SIG-M5 treated with dmso at 0.1 percent for 504 hours (cell line): ENCODE measurements at regions not wholly inside any gene's neighbourhood (a gene's known extent, or its start where the extent isn't known, plus 50 kb on each side); places are given as distances from the start of the nearest gene placed in this dataset.

ENCODE experiments used
- DNase-seq: peaks from one replicate; lab custom pipeline; 2025; ENCODE audit not compliant: unreplicated experiment; lab: John Stamatoyannopoulos, UW

DNA sequence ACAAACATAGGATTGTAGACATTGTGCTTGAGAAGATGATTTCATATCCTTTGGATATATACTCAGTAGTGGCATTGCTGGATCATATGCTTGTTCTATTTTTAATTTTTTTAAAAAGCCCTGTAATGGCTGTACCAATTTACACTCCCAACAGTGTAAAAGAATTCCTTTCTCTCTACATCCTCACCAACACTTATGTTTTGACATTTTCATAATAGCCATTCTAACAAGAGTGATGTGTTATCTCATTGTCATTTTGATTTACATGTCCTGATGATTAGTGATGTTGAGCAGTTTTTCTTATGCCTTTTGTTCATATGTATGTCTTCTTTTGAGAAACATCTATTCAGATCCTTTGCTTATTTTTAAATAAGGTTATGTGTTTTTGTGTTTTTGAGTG lies 1039.2 kb upstream of the GOT2 start:
- DNase-seq, result no peak

DNA sequence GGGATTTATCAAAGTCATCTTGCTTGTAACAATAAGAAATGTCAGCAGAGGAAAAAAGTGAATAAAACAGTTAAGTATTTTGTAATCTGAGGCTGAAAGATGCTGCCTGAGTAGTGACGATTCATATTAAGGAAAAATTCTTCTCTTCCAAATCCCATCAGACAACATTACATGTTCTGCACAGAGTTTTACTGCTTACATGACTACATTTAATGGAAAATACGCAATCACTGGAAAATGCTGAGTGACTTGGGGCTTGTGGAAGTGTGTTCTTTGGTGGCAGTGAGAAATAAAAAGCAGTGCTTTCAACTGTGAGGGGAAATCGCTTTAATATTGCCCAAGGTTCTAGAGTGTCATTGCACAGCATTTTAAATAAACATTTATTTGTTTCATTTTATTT lies 1025.2 kb upstream of the GOT2 start:
- no peak for DNase-seq

DNA sequence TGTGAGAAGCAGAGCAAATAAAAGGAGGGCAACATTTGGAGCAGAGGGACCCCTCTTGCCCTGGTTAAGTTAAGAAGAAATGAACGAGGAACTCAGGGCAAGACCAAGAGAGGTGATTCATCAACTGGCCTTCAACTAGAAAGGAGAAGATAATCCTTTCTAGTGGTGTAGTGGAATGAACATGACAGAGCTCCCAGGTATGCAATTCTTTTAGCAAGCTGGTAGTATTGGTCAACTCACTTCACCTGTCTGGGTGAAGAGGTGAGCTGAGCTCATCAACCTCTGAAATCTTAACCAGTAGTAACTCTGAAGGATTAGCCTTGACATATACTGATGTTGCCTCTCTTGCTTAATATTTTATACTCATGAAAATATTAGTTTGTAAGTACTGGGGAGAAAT lies 1024.7 kb upstream of the GOT2 start:
- DNase-seq, result no peak

DNA sequence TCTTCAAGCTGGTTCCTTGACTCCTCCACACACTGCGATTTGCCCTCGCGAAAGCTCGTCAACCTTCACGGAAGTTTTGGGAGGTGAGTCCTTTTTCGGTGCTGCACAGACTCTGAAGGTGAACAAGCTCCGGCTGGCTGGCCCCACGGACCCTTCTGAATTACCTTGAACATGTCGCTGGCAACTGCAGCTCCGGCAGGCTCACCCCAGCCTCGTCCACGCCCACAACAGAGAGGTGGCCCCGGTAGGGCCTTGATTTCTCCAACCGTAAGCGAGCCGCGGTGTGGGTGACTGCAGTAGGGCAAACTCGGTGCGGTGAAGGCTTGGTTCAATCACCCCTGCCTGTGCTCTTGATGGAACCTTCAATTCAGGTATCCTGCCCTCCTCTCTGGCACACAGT lies 1020.7 kb upstream of the GOT2 start:
- no peak for DNase-seq

DNA sequence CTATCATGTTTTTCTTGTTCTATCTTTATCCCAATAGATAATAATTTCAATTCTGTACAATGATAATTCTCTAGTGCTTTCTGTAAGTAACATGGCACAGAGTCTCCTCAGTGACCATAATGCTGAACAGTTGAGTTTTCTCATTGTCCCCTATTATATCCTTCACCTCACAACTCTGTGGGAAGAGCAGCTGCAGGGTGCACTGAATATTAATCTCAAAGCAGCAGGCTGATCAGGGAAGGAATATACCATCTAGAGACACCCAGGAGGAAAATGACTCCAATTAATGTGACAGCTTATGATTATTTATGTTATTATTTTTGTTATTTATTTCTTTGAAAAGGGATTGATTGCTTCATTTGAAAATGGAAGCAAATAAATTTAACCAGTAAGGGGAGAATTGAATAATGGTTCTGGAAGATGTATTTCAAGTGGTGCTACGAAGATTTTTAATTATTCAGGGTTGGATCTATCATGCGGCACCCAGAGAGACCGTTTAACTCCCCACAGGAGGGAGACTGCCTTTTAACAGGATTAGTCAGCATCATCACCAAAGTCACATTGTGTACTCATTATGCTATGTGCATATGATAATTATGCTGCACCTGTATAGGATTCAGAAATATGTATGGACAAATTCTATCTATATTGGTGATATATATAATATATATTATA lies 1015.7 kb upstream of the GOT2 start:
- no peak for DNase-seq

DNA sequence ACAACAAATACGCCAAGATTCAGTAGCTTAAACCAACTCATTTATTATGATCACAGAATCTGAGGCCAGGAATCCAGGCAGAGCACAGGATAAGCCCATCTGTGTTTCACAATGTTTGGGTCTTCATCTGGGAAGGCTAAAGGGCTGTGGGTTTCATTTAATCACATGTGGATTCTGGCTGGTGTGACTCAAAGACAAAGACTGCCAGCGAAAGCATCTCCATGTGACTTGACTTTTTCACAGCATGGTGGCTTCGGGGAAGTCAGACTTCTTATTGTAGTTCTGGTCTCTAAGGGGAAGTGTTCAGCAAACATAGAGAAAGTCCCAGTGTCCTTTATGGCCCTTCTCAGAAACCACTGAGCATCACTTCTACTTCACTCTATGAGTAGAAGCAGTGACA lies 1014.4 kb upstream of the GOT2 start:
- DNase-seq, result no peak

DNA sequence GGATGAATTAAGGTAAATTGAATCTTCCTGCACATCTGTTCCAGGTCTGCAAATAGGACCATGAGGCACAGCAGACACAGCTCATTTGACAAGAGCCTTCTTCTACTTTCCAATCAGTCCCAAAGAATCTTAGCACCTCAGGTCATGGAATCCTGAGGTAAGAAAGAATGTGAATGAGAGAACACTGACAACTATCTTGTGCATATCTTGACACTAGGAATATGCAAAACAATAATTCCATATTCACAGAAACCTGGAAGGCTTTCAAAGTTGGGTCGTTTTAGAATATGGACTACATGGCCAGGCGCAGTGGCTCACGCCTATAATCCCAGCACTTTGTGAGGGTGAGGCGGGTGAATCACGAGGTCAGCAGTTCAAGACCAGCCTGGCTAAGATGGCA lies 1009.4 kb upstream of the GOT2 start:
- no peak for DNase-seq

DNA sequence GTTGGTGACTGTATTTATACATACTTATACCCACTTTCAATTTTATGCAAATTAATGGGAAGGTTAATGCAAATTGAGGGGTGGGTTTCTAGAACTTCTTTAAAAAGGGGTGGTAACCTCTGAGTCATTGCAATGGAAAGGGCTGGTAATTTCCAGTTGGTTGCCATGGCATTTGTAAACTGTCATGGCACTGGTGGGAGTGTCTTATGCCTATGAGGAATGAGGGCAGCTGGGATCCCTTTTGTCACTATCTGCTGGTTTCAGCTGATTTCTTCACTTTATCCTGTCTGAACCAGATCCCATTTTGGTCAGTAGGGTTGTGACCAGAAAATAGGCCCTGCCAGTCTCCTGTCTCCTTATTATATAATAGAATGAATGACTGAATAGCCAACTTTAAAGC lies 1006.7 kb upstream of the GOT2 start:
- no peak for DNase-seq

DNA sequence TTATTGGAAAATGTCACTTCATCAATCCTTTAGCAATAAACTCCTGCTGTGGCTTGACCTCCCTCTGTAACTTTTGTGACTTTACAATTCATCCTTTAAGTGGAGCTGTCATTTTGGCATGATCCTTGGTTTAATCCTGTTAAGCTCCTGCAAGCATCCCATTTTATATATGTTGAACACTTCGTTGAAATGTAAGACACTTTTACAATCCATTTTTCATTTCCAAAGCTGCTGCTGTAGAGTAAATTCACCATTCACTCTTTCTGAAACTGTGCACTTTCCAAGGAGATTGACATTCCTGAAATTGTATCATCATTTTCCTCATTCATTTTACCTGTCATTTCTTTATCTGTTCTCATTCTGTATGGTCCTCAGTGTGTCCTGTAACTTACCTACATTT lies 1003.2 kb upstream of the GOT2 start:
- no peak for DNase-seq

DNA sequence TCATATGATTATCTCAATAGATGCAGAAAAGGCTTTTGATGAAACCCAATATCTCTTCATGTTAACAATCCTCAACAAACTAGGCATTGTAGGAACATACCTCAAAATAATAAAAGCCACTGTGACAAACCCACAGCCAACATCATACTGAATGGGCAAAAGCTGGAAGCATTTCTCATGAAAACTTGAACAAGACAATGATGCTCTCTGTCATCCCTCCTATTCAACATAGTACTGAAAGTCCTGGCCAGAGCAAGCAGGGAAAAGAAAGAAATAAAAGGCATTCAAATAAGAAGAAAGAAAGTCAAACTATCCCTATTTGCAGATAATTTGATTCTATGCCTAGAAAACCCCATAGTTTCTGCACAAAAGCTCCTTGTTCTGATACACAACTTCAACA lies 999.2 kb upstream of the GOT2 start:
- no peak for DNase-seq

DNA sequence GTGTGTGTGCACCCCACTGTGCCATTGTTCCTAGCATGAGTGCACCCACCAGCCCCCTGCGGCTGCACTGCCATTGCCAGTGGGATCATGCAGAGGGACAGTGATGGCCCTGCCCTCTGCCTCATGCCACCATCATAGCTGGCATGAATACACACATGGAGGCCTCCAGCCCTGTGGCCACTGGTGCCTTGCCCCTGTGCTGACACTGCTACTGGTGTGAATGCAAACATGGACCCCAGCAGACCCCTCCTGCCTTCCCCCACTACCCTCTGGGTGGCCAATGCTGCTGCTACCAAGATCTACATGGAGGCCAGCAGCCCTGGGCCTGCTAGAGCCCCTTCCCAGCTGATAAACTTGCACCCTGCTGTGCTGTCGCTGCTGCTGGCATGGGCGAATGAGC lies 995.5 kb upstream of the GOT2 start:
- DNase-seq, result no peak

DNA sequence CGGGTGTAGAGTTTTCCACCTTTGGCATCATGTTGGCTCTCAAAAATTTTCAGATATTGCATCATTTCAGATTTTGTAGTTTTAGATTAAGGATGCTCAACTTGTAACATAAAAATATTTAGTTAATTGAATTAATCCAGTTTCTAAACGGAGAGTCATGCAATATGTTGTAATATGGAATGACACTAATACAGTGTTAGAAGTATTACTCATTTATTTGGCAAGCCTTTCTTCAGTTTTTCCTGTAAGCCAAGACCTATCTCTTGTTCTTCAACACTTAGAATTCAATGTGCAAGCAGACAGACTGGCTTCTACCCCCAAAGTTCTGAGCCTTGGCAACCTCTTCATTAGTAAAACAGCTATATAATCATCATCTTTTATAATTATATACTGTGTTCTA lies 985.0 kb upstream of the GOT2 start:
- no peak for DNase-seq

DNA sequence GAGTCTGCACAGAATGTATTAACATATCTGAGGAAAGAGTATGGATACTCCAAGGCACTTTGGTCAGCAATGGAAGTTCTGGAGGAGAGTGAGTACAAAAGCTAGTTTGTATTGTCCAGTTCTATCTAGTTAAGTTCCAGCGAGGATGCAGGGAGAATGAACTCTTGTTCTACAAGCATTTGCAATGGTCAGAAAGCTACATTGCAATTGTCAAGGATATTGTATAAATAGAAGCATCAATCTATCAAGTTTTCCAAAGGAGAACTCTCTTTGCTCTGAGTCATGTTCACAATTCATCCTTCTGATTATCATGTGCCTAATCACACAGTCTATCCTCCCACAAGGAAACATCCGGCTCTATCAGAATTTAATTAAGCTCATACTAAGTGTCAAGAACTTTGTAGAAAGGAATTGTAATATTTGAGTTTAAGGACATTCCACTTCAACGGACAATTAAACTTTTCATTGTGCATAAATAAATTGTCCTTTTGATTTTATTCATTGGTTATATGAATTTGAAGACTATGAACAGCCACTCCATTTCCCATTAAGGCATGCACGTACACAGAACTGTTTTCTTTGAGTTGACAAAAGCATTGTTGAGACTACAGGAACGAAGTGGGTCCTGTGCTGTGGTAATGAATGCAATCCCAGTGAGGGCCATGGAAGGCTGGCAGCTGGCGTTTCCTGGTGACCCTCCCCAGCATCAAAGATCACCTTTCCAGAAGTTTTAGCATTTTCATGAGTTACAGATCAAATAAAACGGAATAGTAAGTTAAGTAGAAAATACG lies 973.5 kb upstream of the GOT2 start:
- DNase-seq, result no peak

DNA sequence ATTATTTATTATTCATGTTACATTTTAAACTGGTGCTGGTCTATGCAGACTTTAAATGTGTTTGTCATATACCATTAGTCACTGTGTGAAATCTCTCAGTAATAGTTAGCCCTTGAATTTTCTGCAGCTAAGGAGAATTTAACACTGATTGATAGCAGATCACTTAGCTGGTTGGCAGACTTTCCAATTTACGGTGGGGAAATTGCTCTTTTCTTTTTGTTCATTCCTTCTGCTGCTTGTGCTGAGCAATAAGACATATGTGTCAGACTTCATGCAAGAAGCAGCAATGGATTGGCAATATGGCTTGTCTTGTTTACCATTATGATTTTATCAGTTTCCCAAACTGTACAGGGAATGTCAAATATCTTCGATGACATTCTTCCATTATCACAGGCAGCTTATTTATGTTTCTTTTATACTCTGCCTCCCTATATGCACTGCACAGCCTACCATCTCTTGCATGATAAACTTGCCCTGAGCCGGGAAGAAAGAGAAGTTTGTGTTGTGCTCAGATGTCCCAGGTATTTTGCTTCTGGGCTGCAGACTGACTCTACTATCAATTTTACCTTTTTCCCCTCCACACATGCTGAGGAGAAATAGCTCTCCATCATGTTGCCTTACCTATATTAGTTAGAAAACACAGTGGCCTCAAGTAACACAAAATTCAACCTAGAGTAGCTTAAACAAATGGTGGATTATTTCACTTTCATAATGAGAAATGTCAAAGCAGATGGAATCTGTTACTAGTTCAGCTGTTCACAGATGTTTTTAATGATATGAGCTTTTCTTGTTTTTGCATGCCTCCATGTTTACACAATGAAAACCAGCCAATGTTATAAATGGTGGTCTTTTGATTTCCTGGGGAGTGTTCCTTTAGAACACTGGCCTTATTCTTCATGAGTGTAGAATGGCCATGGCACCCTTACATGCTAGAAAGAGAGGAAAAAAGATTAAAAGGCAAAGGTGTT lies 968.1 kb upstream of the GOT2 start:
- no peak for DNase-seq

DNA sequence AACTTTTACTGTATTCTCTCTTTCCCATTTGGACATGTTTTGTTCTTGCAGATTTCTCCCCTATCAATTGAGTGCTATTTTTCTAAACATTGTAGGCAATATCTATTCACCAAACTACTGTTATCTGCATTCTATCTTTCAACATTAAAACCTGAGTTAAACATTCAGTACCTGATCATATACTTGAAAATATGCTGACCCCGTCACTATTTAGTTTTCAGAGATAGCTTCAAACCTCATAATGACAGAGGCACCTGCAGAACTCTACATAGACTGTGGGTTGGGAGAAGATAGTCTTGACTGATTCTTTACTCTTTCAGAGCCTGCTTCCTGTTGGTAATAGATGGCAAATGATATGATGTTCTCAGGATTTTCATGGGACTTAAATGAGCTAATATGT lies 965.7 kb upstream of the GOT2 start:
- no peak for DNase-seq

DNA sequence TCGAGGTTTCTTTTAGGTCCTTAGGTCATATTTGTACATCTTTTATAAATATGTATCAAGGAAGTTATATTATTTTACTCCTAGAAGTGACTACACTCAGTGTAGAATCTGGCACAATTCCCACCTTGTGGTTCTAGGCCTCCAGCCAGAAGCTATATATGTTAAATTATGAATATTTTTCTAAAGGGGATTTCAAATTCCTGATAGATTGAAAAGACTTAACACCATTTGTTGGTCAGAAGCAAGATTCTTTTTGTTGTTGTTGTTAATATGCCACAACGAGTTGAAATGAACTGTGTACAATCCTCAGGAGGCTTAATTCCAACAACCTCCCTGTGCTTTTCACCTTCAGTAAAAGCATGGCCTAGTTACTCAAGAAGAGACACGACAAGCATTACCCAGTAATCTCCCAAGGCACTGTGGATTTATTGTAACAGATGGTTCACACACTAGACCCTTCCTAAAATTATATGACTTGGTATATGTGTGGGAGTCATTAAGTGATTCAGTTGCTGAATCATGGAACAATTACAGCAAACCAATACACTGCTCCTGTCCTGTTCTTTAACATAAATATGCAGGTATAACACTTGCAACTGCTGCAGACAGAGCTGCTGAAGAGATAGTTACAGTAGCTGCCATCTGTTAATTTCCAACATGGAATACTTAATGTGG lies 964.4 kb upstream of the GOT2 start:
- DNase-seq, result no peak

DNA sequence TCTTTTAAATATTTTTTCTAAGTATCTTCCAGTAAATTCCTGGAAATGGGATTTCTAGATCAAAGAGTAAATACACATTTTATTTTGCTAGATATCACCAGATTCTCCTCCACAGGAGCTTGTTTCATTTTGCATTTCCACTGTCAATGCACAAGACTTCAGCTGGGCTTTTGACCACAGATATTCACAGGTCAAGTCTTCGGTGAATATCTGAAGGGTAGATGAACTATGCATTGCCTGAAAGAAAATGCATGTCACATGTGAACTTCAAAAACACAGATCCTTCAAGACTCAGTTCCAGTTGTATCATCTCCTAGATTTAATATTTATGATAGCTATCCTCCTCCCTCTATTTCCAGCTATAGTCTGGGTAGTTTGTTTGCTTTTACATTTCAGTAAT lies 963.6 kb upstream of the GOT2 start:
- DNase-seq, result no peak

DNA sequence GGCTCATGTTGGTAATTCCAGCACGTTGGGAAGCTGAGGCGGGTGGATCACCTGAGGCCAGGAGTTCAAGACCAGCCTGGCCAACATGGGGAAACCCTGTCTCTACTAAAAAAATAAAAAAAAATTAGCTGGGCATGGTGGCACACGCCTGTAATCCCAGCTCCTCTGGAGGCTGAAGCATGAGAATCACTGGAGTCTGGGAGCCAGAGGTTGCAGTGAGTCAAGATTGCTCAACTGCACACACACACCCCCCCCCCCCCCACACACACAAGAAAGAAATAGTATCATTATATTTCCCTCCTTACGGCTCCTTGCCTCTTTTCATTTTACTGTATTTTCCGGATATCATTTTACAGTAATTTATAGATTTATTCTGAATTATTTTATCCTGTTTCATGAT lies 963.1 kb upstream of the GOT2 start:
- no peak for DNase-seq

DNA sequence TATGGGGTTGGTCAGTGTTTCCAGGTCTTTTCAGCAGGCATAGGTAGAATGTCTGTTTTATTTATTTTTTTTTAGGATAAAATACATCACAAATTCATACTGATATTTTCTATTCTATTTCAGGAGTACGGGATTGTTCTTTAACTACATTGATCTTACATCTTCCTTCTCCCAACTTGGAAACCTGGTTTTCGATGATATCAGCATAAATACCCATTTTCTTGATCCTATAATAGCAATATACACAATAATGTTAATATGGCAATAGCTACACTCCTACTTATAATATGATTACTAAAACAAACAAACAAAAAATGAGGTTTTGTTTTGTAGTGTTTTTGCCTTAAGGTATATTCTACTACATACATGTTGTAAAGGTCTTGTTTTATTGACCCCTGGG lies 962.4 kb upstream of the GOT2 start:
- DNase-seq, result no peak

DNA sequence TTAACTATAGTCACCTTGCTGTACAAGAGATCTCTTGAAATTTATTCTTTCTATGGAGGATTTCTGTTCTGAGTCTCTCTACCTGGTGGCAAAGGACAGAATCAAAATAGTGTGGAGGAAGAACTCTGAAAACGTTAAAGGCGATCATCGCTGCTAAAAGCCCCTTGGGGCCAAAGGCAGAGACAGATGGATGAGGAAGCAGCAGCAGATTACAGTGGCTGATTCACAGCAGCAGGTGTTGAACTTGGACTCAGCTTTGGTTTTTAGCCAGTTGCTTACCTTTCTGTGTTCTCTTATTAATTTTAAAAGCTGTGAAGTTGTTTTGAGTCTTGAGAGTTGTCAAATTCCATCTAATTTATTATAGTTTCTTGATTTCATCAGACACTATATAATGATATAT lies 956.1 kb upstream of the GOT2 start:
- no peak for DNase-seq

DNA sequence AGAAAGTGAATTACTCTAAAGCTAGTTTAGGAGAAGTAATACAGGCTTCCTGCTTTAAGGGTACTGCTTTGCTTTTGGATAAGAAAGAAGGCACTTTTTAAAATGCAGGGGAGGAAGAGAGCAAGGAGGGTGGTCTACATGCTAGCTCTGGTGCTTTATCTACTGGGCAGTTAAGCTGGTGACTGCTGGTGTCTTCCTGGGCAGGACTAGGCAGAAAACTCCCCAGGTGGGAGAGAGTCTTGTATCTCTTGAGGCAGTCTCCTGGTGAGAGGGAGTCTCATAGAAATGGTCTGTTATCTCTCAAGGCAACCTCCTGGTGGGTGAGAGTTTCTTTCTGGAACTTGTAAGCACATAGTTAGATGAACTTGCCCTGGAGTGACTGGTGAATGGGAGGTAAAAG lies 953.9 kb upstream of the GOT2 start:
- DNase-seq, result no peak
